ENCODE measurements at regions not wholly inside any gene's neighbourhood (a gene's known extent, or its start where the extent isn't known, plus 50 kb on each side); places are given as distances from the start of the nearest gene placed in this dataset.

DNA sequence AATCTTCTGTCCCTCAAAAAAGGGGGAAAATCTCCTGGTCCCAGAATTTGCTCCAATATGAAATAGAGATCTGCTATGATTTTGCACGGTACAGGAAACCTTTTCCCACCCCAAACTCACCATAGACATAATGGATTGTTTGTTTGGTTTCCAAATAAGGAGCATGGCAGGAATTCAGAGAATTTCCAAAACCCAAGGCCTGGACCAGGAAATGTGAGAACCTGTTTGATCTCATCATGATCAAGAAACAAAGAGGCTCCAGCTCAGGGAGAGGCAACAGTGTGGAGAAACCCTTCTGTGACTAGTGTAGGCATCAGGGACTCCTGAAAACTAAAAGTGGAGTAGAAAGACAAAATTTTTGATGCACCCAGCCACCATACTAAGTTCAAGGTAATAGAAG lies 1548.1 kb upstream of the LRRTM3 start (continued):
- TF ChIP-seq, protein P1, sequence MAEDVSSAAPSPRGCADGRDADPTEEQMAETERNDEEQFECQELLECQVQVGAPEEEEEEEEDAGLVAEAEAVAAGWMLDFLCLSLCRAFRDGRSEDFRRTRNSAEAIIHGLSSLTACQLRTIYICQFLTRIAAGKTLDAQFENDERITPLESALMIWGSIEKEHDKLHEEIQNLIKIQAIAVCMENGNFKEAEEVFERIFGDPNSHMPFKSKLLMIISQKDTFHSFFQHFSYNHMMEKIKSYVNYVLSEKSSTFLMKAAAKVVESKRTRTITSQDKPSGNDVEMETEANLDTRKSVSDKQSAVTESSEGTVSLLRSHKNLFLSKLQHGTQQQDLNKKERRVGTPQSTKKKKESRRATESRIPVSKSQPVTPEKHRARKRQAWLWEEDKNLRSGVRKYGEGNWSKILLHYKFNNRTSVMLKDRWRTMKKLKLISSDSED (CRISPR knock-in tag; IDR thresholded peaks at IDR 0.05): no peak
- TF ChIP-seq ZNF761 (CRISPR knock-in tag; conservative IDR thresholded peaks at IDR 0.05) (no peak), ZNF232 (CRISPR knock-in tag; IDR thresholded peaks at IDR 0.05; ENCODE audit: borderline replicate concordance) (no peak), MYNN (CRISPR knock-in tag; IDR thresholded peaks at IDR 0.05; ENCODE audit: low read depth) (no peak), ZNF121 (CRISPR knock-in tag; IDR thresholded peaks at IDR 0.05) (no peak), NR1H2 (CRISPR knock-in tag; IDR thresholded peaks at IDR 0.05; ENCODE audit: borderline replicate concordance, low read depth) (no peak), ESRRA (CRISPR knock-in tag; IDR thresholded peaks at IDR 0.05; ENCODE audit: low read depth) (no peak), SMARCC2 (IDR thresholded peaks at IDR 0.05) (no peak)
- TF ChIP-seq, protein P2, sequence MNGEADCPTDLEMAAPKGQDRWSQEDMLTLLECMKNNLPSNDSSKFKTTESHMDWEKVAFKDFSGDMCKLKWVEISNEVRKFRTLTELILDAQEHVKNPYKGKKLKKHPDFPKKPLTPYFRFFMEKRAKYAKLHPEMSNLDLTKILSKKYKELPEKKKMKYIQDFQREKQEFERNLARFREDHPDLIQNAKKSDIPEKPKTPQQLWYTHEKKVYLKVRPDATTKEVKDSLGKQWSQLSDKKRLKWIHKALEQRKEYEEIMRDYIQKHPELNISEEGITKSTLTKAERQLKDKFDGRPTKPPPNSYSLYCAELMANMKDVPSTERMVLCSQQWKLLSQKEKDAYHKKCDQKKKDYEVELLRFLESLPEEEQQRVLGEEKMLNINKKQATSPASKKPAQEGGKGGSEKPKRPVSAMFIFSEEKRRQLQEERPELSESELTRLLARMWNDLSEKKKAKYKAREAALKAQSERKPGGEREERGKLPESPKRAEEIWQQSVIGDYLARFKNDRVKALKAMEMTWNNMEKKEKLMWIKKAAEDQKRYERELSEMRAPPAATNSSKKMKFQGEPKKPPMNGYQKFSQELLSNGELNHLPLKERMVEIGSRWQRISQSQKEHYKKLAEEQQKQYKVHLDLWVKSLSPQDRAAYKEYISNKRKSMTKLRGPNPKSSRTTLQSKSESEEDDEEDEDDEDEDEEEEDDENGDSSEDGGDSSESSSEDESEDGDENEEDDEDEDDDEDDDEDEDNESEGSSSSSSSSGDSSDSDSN (CRISPR knock-in tag; IDR thresholded peaks at IDR 0.05): no peak

DNA sequence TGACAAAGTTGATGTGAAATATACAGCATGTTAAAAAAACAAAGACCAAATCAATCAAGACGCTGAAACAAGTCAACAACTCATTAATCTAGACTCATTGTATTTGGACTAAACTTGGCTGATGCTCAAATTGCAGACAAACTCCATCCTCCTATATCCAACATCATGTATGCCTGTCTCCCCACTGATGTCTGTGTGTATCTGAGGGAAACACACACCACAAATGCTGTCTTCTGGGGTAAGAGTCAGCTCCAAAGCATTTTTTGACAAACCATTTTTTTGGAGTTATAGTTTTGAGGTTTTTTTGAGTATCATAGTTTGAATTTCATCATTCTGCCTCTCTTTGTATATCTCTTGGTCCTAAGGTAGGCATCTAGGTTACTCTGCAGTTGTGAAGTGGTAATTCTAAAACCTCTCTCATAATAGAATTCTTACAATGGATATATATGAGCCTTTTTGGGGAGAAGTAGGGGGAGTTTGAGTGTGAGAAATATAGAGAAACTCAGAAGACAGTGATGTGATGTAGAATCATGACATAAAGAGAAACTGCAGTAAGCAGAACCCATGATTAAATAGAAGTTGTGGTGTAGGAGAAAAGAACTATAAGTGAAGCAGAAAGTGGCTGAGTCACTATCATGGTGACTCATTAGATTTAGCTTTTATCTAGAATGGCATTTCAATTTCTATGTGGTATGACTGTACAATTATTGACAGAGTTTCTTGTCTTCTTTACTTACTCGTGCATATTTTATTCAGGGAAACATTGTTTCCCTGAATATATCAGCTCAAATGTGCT lies 1531.1 kb upstream of the LRRTM3 start:
- Histone ChIP-seq H3K9me3 (ENCODE audit: low read length) (peaks cover 8% of the 10 kb centered on the region), H3K27ac (ENCODE audit: extremely low read length, insufficient read depth, low read length) (no peak overlapping the region), H2AFZ (ENCODE audit: low read length) (no peak overlapping the region), H4K20me1 (ENCODE audit: insufficient read depth, low read length) (no peaks in the 10 kb centered on the region), H3K36me3 (replicated peaks in 1 of 2; ENCODE audit: control insufficient read depth in 1 of 2, insufficient read depth in 2 of 2, low read length in 2 of 2) (no peaks in the 10 kb centered on the region), H3K9ac (ENCODE audit: insufficient read depth, low read depth, low read length) (no peak overlapping the region), H3K4me3 (replicated peaks in 1 of 3; ENCODE audit: insufficient read depth in 1 of 3, low read depth in 2 of 3, low read length in 3 of 3) (no peak overlapping the region), H3K4me1 (ENCODE audit: insufficient read depth, low read length) (no peaks in the 10 kb centered on the region), H3K79me2 (ENCODE audit: insufficient read depth, low read length) (no peaks in the 10 kb centered on the region), H3K27me3 (ENCODE audit: control insufficient read depth in 1 of 2, insufficient read depth in 2 of 2, low read length in 2 of 2) (no peaks in the 10 kb centered on the region), H3K4me2 (ENCODE audit: low read depth, low read length) (no peak overlapping the region)
- CTCF ChIA-PET (ENCODE audit: low intra/inter-chr PET ratio, low total read pairs): no interaction called here
- DNase-seq (ENCODE audit: low spot score) (no peak), FAIRE-seq (no peak), ATAC-seq (no peak)
- POLR2A ChIA-PET: no interaction called here
- 4% methylated on average over 2 of the region's 2 CpGs for WGBS (ENCODE audit: low lambda C conversion rate)
- intact Hi-C loops (cut with micrococcal nuclease; ENCODE audit: unreplicated experiment) (no loop called here), in situ Hi-C loops (cut with HindIII; ENCODE audit: extremely low pct_ligation_motif_present, low pct_unique_long_range_greater_than_20kb) (no loop called here)
- no TSS peak for BruUV-seq (replicated peaks)
- TF ChIP-seq AGO1 (IDR thresholded peaks at IDR 0.05; ENCODE audit: low read depth, low read length, poor library complexity, severe bottlenecking): no peak
- no peak for TF ChIP-seq ZEB1 (IDR thresholded peaks at IDR 0.05; ENCODE audit: insufficient replicate concordance, low read depth)
- TF ChIP-seq ZNF496 (CRISPR knock-in tag; IDR thresholded peaks at IDR 0.05; ENCODE audit: insufficient replicate concordance): no peak
- no peak for TF ChIP-seq ZNF468 (CRISPR knock-in tag; IDR thresholded peaks at IDR 0.05)
- TF ChIP-seq ZNF670 (CRISPR knock-in tag; IDR thresholded peaks at IDR 0.05; ENCODE audit: borderline replicate concordance): no peak
- no peak for TF ChIP-seq POLR2AphosphoS5 (IDR thresholded peaks at IDR 0.05; ENCODE audit: low read depth, low read length)
- TF ChIP-seq, protein P3, sequence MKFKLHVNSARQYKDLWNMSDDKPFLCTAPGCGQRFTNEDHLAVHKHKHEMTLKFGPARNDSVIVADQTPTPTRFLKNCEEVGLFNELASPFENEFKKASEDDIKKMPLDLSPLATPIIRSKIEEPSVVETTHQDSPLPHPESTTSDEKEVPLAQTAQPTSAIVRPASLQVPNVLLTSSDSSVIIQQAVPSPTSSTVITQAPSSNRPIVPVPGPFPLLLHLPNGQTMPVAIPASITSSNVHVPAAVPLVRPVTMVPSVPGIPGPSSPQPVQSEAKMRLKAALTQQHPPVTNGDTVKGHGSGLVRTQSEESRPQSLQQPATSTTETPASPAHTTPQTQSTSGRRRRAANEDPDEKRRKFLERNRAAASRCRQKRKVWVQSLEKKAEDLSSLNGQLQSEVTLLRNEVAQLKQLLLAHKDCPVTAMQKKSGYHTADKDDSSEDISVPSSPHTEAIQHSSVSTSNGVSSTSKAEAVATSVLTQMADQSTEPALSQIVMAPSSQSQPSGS (CRISPR knock-in tag; IDR thresholded peaks at IDR 0.05): no peak
- TF ChIP-seq ZNF44 (CRISPR knock-in tag; IDR thresholded peaks at IDR 0.05): no peak

Data from HepG2 (cell line).